HFFc6 (cell line): ENCODE measurements at regions not wholly inside any gene's neighbourhood (a gene's known extent, or its start where the extent isn't known, plus 50 kb on each side); places are given as distances from the start of the nearest gene placed in this dataset.

Source experiments
- DNase-seq: peaks from one replicate; pipeline ENCODE4 v3.0.0-alpha.2; 2018
- H3K27ac Mint-ChIP-seq: 2 replicates; pipeline ENCODE4 v1.8.0; 2020; ENCODE audit warnings: mild to moderate bottlenecking, mixed read lengths
- H3K27me3 Mint-ChIP-seq: 2 replicates; pipeline ENCODE4 v1.8.0; 2021; ENCODE audit warnings: mild to moderate bottlenecking, moderate library complexity, mixed read lengths; ENCODE audit not compliant: insufficient read depth
- H3K36me3 Mint-ChIP-seq: 2 replicates; pipeline ENCODE4 v1.8.0; 2021; ENCODE audit warnings: low read depth, mixed read lengths
- H3K4me1 Mint-ChIP-seq: 2 replicates; pipeline ENCODE4 v1.8.0; 2020; ENCODE audit warnings: low read depth, mixed read lengths
- H3K4me3 Mint-ChIP-seq: 2 replicates; pipeline ENCODE4 v1.8.0; 2020; ENCODE audit warnings: mild to moderate bottlenecking, moderate library complexity, mixed read lengths
- H3K9me3 Mint-ChIP-seq: 2 replicates; pipeline ENCODE4 v1.8.0; 2020; ENCODE audit warnings: mild to moderate bottlenecking, mixed read lengths
- CTCF ChIP-seq: fragments of 200-600 bp; sonication (generic); IDR thresholded peaks from 2 replicates; pipeline ENCODE4 v1.5.0; 2021; ENCODE audit warnings: antibody characterized with exemption, mild to moderate bottlenecking

- Mint-ChIP-seq H3K27ac (no peak overlapping the region), H3K4me3 (no peak overlapping the region; the same call in 1 of the 2 replicates), H3K36me3 (no peaks in the 10 kb centered on the region), H3K9me3 (no peaks in the 10 kb centered on the region), H3K27me3 (peaks cover 20% of the 10 kb centered on the region), H3K4me1 (peaks cover 20% of the 10 kb centered on the region)
- no peak for TF ChIP-seq CTCF
- DNase-seq, result no peak
Observed at GRCh38 chr5:61626639-61627282, 294.7 kb downstream of the ZSWIM6 start.

- Mint-ChIP-seq H3K4me1 (peaks cover 12% of the 10 kb centered on the region), H3K4me3 (no peak overlapping the region), H3K9me3 (no peaks in the 10 kb centered on the region), H3K27me3 (peaks cover 15% of the 10 kb centered on the region), H3K36me3 (no peaks in the 10 kb centered on the region), H3K27ac (no peak overlapping the region)
- TF ChIP-seq CTCF, result no peak
- DNase-seq, result no peak
Observed at GRCh38 chr5:61627531-61627930, 295.5 kb downstream of the ZSWIM6 start.

- no peaks in the 10 kb centered on the region for H3K9me3 Mint-ChIP-seq
- H3K27ac Mint-ChIP-seq, result no peak overlapping the region
- no peaks in the 10 kb centered on the region for H3K36me3 Mint-ChIP-seq
- no peak for TF ChIP-seq CTCF
- H3K4me1 Mint-ChIP-seq, result peaks cover 7% of the 10 kb centered on the region
- H3K27me3 Mint-ChIP-seq, result peaks cover 29% of the 10 kb centered on the region
- no peak for DNase-seq
- no peak overlapping the region for H3K4me3 Mint-ChIP-seq
Observed at GRCh38 chr5:61630908-61631307, 298.9 kb downstream of the ZSWIM6 start.

- H3K27me3 Mint-ChIP-seq, result peaks cover 29% of the 10 kb centered on the region
- no peak for TF ChIP-seq CTCF
- no peaks in the 10 kb centered on the region for H3K9me3 Mint-ChIP-seq
- no peak overlapping the region for H3K27ac Mint-ChIP-seq
- DNase-seq, result no peak
- H3K4me1 Mint-ChIP-seq, result peaks cover 8% of the 10 kb centered on the region
- no peaks in the 10 kb centered on the region for H3K36me3 Mint-ChIP-seq
- H3K4me3 Mint-ChIP-seq, result no peak overlapping the region
Observed at GRCh38 chr5:61631438-61631941, 299.4 kb downstream of the ZSWIM6 start.

GRCh38 chr5:61632064-61632463, 300.0 kb downstream of the ZSWIM6 start:
- TF ChIP-seq CTCF, result no peak
- Mint-ChIP-seq H3K4me1 (peaks cover 11% of the 10 kb centered on the region), H3K36me3 (no peaks in the 10 kb centered on the region), H3K27me3 (peaks cover 29% of the 10 kb centered on the region), H3K9me3 (no peaks in the 10 kb centered on the region), H3K27ac (no peak overlapping the region), H3K4me3 (no peak overlapping the region)
- DNase-seq, result no peak
